Epidermal melanocyte (primary cell): ENCODE measurements at regions not wholly inside any gene's neighbourhood (a gene's known extent, or its start where the extent isn't known, plus 50 kb on each side); places are given as distances from the start of the nearest gene placed in this dataset.

ENCODE experiments used
- DNase-seq: peaks from one replicate; pipeline ENCODE4 v3.0.0; 2011; ENCODE audit warnings: low spot score; ENCODE audit not compliant: insufficient read length

GRCh38 chr10:29692121-29692539 lies 57.4 kb upstream of the SVIL start:
- DNase-seq = no peak

GRCh38 chr10:29691564-29692072 lies 56.8 kb upstream of the SVIL start:
- no peak for DNase-seq

DNA sequence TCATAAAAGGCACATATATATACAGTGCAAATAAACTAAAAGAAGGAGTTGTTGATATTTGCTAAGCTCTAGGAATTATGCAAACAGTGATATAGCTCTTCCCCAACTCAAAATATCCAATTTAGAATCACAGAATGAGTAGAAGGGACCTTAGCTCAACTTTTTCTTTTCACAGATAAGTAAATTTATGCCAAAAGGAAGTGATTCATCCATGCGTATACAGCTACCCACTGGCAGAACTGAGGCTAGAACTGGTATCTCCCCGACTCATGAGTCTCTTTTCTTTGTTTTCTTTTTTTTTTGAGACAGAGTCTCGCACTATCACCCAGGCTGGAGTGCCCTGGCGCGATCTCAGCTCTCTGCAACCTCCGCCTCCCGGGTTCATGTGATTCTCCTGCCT lies 54.2 kb upstream of the SVIL start:
- no peak for DNase-seq

GRCh38 chr10:29688230-29688661 lies 53.5 kb upstream of the SVIL start:
- no peak for DNase-seq

GRCh38 chr10:29687421-29688164 lies 52.8 kb upstream of the SVIL start:
- no peak for DNase-seq

DNA sequence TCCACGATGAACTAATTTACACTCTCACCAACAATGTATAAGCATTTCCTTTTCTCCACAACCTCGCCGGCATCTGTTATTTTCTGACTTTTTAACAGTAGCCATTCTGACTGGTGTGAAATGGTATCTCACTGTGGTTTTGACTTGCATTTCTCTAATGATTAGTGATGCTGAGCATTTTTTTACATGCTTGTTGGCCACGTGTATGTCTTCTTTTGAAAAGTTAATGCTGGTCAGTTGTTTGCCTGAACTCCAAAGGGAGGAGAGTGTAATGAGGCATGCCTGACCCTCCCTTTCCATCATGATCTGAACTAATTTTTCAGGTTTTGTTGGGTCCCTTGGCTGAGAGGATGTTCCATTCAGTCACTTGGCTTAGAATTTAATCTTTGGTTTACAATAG lies 50.7 kb upstream of the SVIL start:
- no peak for DNase-seq
